HG03565 (cell line): ENCODE measurements at regions not wholly inside any gene's neighbourhood (a gene's known extent, or its start where the extent isn't known, plus 50 kb on each side); places are given as distances from the start of the nearest gene placed in this dataset.
A peak's percentile ranks its signal among the peaks of the same experiment; 100 is the strongest.
"Not testable (repeated sequence)": the region's sequence is repeated elsewhere in the genome, so short reads cannot be mapped to it uniquely, and the experiment has no call there.

Experiments used
- ATAC-seq: cut with Tn5 transposase; IDR thresholded peaks from one replicate; pipeline ENCODE4 v1.9.1; 2021; ENCODE audit warnings: mild to moderate bottlenecking, moderate library complexity; ENCODE audit not compliant: unreplicated experiment

GRCh38 chr5:153352685-153353219 lies 137.7 kb upstream of the GRIA1 start:
- ATAC-seq = peak; percentile 79

DNA sequence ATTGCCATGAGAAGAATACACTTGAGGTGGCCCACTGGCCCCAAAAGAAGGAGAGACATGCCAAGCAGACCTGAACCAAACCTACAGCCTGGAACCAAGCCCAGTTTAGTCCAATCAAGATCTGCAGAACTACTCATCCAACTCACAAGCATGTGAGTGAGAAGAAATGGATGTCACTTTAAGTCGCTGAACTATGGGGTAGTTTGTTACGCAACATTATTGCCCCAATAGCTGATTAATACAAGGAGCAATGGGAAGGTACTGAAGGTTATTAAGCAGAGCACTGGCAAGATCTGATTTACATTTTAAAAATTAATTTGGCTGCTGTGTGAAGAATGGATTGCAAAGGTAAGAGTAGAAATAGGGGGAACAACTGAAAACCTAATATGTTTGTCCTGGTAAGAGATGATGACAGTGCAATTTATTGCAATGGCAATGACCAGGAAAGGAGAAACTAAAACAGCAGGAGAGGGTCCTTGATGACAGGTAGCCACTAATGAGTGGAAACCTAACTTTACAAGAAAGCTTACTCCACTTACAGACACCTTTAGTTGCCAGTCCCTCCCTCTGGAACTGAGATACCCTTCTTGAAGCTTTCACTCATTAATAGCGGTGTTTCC lies 132.9 kb upstream of the GRIA1 start:
- ATAC-seq = no peak

DNA sequence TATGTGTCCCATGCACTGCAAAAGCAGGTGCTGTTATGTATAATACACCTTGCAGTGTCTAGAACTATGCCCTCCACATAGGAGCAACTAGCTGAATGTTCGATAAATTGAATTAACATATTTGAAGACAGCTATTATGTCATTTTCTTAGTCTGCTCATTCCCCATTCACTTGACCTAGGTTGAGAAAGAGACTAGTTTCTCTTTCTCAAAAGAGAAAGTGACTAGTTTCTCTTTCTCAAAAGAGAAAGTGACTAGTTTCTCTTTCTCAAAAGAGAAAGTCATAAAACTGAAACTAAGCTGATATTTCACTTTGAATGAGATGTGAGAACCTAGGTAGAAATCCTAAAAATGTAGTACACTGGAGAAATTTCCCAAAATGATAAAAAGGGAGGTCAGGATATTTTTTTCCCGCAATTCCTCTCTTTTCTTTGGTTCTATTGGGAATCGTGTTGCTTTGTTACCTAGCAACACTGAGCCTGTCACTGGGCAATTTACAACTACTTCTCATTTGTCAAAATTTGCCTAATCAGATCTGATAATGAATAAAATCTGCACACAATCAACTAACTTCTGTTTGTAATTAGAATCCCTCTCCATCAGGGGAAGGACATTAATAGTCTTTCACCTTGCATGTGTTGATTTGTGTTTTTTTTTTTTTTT lies 132.0 kb upstream of the GRIA1 start:
- peak; percentile 97 for ATAC-seq

- ATAC-seq = no peak
Observed at GRCh38 chr5:153360860-153361259, 129.6 kb upstream of the GRIA1 start.

DNA sequence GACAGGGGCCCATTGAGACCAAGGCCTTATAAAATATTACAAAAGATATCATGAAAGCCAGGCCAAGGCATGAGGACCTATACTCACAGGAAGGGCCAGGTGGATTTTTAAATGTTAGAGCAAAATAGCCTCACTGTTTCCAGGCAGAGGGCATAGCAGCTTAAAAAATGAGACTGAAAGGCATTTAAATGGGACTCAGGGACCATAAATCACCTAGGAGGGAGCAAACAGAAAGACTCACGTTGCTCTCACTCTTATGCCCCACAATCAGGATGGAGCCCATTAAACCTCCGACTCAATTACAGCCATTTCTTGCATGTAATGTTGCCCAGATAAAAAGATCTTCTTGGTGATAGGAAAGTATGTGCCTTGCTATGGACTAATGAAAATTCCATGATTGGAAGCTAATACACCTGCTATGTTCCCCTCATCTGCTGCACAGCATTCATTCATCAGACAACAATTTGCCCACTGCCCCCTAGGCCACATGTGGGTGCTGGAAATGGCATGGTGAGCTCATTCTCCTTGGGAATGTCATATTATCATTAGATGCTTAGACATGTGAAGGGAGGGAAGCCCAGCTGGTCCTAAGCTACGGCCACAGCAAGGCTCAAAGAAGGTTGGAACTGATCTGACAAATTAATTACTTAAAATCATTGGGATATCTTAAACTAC lies 128.6 kb upstream of the GRIA1 start:
- ATAC-seq = no peak

GRCh38 chr5:153365547-153365946 lies 124.9 kb upstream of the GRIA1 start:
- peak; percentile 69 for ATAC-seq

DNA sequence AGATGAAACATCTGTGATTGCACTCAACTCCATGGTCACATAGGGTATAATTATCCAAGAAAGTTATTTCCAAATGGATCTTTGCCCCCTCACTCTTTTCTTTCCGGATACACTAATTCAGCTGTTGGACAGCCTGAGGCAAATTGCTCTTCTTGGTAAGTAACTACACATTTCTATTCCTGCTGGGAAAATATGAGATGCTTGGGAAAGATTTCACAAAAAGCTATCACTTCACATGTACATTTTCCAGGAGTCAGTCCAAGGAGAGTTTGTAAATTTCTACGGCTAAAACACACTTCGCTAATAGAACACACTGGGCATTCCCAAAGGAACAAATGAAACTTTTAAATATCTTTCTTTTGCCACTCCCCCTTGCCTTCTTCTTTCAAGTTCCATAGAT lies 123.0 kb upstream of the GRIA1 start:
- no peak for ATAC-seq

GRCh38 chr5:153372425-153373129 lies 117.9 kb upstream of the GRIA1 start:
- ATAC-seq = no peak

DNA sequence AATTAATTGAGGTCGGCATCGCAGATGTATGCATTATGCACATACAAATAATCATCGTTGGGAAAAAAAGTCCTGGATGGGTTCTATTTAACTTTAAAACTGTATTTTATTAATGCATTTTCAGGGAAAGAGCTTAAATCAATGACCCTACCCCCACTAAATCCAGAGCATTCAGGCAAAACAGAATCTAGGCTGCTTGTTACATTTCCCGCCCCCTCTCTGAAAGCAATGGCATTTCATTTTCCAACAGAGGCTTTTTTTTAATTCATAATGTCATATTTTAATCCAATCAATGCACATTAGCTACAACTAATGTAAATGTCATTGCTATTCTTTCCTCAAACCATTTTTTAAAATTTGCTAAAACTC lies 117.4 kb upstream of the GRIA1 start:
- ATAC-seq = no peak

- ATAC-seq = not testable (repeated sequence)
Observed at GRCh38 chr5:153381630-153382029, 108.8 kb upstream of the GRIA1 start.

GRCh38 chr5:153390569-153390968 lies 99.9 kb upstream of the GRIA1 start:
- no peak for ATAC-seq

DNA sequence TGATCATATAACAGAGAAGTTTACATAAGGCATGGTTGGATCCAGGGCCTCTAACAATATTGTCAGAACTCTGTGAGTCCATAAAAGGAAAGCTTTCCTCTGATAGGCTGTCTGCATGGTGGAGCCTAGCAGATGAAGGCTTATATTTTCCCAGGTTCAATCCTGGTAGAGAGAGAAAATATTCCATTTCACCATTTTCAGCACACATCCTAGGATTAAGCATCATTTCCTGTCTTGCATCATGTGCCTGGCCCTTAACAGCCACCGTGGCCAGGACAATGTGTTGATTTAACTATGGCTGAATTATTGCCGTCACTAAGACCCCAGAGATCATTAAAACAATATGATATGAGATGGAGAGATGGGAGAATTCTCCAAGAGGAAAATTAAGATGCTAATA lies 90.9 kb upstream of the GRIA1 start:
- no peak for ATAC-seq

DNA sequence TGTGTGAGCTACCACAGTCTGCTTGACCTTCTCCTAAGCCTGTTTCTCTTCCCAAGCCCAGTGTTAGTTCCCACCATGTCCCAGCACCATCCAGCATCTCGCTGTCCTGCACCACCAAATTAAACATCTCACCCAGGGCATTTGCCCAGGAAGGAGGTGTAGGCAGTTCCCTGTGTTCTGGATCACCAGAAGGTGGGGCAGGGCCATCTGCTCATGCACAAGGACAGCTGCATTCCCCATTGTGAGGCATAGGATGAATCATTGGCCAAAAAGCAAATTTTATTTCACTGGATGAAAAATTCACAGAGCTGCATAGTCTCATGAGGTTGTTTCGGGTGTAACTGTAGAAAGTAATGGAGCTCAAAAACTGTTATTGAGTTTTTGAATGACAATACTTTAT lies 89.5 kb upstream of the GRIA1 start:
- no peak for ATAC-seq

GRCh38 chr5:153402550-153402949 lies 87.9 kb upstream of the GRIA1 start:
- no peak for ATAC-seq

- ATAC-seq = no peak
Observed at GRCh38 chr5:153403470-153403869, 87.0 kb upstream of the GRIA1 start.

DNA sequence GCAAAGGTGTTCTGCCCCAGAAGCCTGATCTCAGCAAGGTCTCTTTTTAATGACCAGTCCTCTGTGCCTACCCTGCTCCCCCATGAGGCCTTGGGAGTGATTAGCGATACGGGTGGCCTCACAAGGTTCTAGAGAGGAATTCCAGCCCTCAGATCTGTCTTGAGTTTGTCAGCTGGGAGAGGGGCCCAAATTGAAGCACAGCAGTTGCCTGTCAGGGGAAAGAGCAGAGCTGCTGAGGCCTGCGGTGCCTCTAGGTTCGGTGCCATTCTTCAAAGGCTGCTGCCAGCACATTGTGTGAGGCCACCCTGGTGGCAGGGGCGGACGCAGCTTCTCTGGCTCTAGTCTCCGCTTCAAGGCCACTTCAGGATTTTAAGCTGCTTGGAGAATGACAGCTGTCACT lies 85.7 kb upstream of the GRIA1 start:
- ATAC-seq = no peak

GRCh38 chr5:153421676-153422075 lies 68.8 kb upstream of the GRIA1 start:
- no peak for ATAC-seq

DNA sequence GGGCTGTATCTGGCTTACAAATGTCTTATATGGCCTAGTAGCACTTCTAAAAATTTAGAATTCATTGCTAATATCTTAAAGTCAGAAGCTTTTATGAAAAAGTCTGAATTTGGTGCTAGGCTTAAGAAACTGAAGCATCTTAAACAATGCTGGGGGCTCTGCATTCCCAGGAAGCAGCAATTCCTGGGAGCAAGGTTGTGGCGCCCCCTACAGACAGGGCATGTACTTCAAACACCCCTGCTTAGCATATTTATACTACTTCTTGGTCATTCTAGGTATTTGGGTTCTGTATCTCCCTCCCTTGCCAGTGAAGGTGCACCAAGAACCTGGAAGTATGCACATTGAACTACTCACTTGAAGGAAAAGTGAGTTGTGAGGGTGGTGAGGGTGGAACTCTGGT lies 64.6 kb upstream of the GRIA1 start:
- ATAC-seq = no peak

DNA sequence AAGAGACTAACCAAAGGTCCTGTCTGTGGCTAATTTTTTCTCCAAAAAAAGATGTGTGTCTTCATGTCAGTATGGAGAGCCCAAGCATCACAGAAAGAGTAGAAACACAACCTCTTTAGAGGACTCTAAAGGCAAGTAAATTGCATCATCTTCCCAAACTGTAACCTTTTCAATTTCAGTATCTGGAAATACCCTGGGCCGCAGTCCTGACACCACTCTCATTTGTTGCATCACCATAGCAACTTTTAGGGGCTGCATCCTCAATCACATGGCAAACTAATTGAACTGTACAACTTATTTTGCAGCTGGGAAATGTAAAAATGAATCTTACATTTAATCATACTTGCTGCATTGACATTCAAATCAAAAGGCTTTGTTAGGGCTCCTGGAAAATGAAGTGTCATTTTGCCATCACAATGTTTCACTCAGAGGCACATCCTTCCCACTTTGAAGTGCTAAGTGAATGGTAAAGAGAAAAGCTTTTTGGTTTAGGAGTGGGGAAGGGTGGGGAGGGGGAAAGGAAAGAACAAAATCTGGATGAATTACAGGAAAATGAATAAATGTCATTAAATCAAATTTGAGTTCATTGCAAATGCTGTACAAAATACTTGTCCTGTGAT lies 60.6 kb upstream of the GRIA1 start:
- peak; percentile 86 for ATAC-seq

DNA sequence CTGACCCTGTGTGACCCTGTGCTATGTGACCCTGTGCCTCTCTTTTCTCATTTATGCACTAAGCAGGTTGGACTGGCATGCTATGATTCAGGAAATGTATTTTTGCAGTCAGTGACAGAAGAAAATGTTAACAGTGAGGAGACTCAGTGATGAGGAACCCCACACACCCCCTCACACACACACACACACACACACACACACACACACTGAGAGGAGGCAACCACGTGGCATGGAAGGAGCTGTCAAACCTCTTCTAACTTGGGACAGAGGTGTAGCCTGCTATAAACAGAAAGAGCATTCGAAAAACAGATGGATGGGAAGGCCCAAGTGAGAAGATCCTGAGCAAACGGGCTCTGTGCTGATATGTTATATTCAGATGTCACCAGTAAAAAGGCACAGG lies 57.9 kb upstream of the GRIA1 start:
- ATAC-seq = no peak

DNA sequence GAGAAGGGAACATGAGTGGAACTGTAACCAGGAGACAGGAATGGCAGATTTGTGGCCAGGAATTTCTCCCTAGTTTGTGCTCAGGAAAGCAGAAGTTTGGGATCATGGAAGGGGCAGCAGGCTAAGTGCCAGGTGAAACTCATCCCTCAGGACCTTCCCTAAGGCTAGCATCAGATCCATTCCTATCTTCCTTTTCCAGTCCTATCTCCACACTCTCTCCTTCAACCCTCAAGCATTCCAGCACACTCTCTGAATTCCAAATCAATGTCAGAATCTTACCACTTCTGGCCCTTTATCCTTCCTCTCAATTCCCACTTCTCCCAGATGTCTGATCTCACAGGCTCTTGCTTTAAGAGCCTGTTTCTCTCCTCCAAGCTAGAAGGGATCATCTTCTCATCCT lies 53.2 kb upstream of the GRIA1 start:
- ATAC-seq = no peak
